ENCODE measurements at regions not wholly inside any gene's neighbourhood (a gene's known extent, or its start where the extent isn't known, plus 50 kb on each side); places are given as distances from the start of the nearest gene placed in this dataset.
"Not testable (repeated sequence)": the region's sequence is repeated elsewhere in the genome, so short reads cannot be mapped to it uniquely, and the experiment has no call there.

- no peak for DNase-seq
Observed at GRCh38 chr2:129361688-129362087, 617.8 kb upstream of the RAB6C start.

- no peak for DNase-seq
Observed at GRCh38 chr2:129366263-129366662, 613.2 kb upstream of the RAB6C start.

- DNase-seq, result no peak
Observed at GRCh38 chr2:129367107-129367506, 612.4 kb upstream of the RAB6C start.

- DNase-seq, result no peak
Observed at GRCh38 chr2:129369437-129369836, 610.0 kb upstream of the RAB6C start.

GRCh38 chr2:129374452-129374851, 605.0 kb upstream of the RAB6C start:
- DNase-seq, result no peak

GRCh38 chr2:129375632-129376425, 603.6 kb upstream of the RAB6C start:
- no peak for DNase-seq

GRCh38 chr2:129376426-129377077, 602.9 kb upstream of the RAB6C start:
- no peak for DNase-seq

- DNase-seq, result no peak
Observed at GRCh38 chr2:129377078-129377469, 602.4 kb upstream of the RAB6C start.

GRCh38 chr2:129378186-129378585, 601.3 kb upstream of the RAB6C start:
- DNase-seq, result no peak

- no peak for DNase-seq
Observed at GRCh38 chr2:129379411-129379810, 600.1 kb upstream of the RAB6C start.

GRCh38 chr2:129381789-129382188, 597.7 kb upstream of the RAB6C start:
- DNase-seq, result no peak

GRCh38 chr2:129388870-129389269, 590.6 kb upstream of the RAB6C start:
- no peak for DNase-seq

GRCh38 chr2:129393816-129394215, 585.6 kb upstream of the RAB6C start:
- no peak for DNase-seq

GRCh38 chr2:129396980-129397599, 582.4 kb upstream of the RAB6C start:
- no peak for DNase-seq

- no peak for DNase-seq
Observed at GRCh38 chr2:129400826-129401225, 578.6 kb upstream of the RAB6C start.

- DNase-seq, result no peak
Observed at GRCh38 chr2:129402076-129402475, 577.4 kb upstream of the RAB6C start.

GRCh38 chr2:129404000-129404685, 575.3 kb upstream of the RAB6C start:
- no peak for DNase-seq

GRCh38 chr2:129408570-129408969, 570.9 kb upstream of the RAB6C start:
- no peak for DNase-seq

- DNase-seq, result not testable (repeated sequence)
Observed at GRCh38 chr2:129417041-129417440, 562.4 kb upstream of the RAB6C start.

- DNase-seq, result no peak
Observed at GRCh38 chr2:129422028-129422427, 557.4 kb upstream of the RAB6C start.

- no peak for DNase-seq
Observed at GRCh38 chr2:129428086-129428660, 551.3 kb upstream of the RAB6C start.

- DNase-seq, result no peak
Observed at GRCh38 chr2:129430911-129431310, 548.6 kb upstream of the RAB6C start.

GRCh38 chr2:129431881-129432280, 547.6 kb upstream of the RAB6C start:
- DNase-seq, result no peak
